ENCODE measurements at regions not wholly inside any gene's neighbourhood (a gene's known extent, or its start where the extent isn't known, plus 50 kb on each side); places are given as distances from the start of the nearest gene placed in this dataset.
"Not testable (repeated sequence)": the region's sequence is repeated elsewhere in the genome, so short reads cannot be mapped to it uniquely, and the experiment has no call there.

DNA sequence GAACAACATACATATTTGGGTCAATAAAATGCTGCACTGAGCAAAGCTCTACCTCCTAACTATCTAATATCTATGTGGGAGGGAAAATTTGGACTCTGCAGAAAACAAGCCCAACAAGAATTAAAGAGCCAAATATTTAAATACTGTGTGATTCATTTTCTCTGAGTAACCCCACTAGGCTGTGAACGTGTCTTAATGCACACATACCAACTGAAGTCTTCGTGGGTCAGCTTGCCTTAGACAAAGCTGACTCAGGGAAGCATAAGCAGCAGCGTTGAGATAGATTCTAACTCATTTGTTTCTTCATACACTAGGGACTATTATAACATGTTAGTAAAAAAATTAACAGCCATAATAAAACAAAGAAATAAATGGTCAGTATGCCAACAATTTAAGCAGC is 114.3 kb downstream of the GJA1 start:
- DNase-seq, result no peak

DNA sequence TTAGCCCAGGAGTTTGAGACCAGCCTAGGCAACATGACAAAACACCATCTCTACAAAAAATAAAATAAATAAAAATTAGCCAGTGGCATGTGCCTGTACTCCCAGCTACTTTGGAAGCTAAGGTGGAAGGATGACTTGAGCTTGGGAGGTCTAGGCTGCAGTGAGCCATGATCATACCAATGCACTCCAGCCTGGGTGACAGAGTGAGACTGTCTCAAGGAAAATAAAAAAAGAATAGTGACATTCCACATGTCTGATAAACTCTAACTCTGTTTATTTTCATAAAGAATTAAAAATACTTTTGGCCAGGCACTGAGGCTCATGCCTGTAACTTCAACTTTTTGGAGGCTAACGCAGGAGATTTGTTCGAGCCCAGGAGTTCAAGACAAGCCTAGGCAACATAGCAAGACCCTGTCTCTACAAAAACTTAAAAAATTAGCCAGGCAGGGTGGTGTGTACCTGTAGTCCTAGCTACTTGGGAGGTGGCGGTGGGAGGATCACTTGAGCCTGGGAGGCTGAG is 115.1 kb downstream of the GJA1 start:
- no peak for DNase-seq

DNA sequence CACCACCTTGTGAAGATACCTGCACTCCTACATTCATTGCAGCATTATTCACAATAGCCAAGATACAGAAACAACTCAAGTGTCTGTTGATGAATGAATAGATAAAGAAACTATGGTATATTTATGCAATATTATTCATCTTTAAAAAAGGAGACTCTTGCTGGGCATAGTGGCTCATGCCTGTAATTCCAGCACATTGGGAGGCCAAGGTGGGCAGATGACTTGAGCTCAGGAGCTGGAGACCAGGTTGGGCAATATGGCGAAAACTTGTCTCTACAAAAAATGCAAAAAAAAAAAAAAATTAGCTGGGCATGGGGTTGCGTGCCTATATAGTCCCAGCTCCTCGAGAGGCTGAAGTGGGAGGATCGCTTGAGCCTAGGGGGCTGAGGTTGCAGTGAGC is 119.8 kb downstream of the GJA1 start:
- no peak for DNase-seq

DNA sequence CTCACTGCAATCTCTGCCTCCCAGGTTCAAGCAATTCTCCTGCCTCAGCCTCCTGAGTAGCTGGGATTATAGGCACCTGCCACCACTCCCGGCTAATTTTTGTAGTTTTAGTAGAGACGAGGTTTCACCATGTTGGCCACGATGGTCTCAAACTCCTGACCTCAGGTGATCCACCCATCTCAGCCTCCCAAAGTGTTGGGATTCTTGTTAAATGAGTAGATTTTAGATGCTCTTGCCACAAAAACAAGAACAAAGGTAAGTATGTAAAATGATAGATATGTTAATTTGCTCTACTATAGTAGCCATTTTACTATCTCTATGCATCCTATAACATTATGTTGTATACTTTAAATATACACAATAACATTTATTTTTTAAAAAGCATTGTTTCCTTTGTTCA is 120.7 kb downstream of the GJA1 start:
- not testable (repeated sequence) for DNase-seq

DNA sequence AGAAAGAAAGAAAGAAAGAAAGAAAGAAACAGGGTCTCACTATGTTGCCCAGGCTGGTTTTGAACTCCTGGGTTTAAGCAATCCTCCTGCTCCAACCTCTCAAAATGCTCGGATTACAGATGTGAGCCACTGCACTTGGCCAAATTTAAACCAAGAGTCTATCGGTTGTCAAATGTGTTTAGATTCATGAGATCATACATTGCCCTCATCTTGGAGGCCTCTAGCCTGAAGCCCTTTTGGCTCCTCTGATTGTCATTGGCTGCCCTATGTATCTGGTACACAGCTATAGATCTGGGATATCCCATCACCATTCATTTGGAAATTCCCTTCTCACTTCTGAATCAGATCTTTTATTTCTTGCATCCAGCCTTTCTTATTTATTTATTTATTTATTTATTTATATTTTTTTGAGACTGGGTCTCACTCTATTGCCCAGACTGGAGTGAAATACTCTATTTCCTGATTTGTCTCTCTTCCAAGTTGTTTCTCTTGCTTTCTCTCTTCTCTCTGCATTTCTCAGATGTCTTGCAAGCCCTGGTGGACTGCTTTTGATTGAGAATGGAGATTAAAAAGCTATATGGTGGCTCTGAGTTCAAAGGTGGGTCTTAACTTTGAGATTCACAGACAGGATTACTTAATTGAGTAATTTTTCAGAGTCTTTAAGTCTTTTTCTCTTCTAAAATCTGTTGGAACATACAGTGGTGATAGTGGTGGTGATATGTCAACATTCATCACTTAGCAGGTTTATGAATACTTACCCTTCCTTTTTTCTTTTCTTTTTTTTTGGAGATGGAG is 121.9 kb downstream of the GJA1 start:
- DNase-seq, result no peak

DNA sequence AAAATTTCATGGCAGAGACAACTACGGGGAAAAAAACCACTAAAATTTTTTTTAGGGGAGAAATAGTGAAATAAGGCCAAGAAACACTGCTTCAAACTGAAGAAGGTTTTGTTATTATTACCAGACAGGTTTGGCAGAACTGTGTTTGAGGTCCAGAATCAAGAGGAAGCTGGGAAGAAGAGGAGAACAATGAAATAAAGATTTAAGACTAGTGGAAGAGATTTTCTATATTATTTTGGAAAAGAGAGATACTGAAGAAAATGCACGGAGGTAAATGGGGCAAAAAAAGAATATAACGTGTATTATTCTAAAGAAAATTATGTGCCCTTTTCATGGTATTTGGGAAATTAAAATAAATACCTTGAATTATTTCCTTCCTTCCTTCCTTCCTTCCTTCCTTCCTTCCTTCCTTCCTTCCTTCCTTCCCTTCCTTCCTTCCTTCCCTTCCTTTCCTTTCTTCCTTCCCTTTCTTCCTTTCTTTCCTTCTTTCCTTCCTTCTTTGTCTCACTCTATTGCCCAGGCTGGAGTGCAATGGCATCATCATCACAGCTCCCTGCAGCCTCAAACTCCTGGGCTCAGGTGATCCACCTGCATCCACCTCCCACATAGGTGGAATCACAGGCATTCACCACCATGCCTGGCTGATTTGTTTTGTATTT is 124.3 kb downstream of the GJA1 start:
- no peak for DNase-seq

DNA sequence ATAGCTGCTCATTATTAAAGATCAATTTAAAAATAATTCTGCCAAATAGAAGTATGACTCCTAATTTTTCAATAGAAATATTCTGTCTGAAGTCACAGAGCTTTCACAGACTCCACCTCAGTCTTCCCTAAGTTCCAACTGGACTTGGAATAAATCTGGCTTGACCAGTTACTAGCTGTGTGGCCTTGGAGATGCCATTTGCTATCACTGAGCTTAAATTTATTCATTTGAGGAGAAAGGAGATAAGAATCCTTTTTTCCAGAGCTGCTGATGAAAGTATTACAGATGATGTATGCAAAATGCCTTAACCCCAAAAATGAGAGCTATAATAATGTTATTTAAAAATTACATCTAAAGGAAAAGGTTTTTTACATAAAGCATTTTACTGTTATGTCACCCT is 125.0 kb downstream of the GJA1 start:
- no peak for DNase-seq

DNA sequence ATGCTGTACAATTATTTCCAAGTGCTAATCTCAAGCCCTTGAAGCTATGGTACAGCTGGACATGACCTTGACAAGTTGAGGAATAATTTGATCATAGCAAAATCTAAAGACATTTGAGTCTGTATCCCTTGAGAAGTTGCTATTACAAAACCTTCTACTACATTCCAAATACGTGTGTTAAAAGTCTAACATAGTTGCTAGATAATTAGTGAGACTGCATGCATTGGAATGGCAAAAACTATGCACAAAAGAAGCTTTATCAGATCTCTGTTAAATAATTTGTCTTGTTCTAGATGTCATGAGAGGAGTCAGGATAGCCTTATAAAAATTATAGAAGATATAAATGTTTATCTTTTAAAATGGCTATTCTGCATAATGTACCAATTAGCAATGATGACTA is 127.8 kb downstream of the GJA1 start:
- no peak for DNase-seq

DNA sequence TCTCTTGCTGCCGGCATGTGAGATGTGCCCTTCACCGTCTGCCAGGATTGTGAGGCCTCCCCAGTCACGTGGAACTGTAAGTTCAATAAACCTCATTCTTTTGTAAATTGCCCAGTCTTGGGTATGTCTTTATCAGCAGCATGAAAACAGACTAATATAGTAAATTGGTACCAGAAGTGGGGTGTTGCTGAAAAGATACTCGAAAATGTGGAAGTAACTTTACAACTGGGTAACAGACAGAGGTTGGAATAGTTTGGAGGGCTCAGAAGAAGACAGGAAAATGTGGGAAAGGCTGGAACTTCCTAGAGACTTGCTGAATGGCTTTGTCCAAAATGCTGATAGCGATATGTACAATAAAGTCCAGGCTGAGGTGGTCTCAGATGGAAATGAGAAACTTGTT is 129.1 kb downstream of the GJA1 start:
- DNase-seq, result not testable (repeated sequence)

DNA sequence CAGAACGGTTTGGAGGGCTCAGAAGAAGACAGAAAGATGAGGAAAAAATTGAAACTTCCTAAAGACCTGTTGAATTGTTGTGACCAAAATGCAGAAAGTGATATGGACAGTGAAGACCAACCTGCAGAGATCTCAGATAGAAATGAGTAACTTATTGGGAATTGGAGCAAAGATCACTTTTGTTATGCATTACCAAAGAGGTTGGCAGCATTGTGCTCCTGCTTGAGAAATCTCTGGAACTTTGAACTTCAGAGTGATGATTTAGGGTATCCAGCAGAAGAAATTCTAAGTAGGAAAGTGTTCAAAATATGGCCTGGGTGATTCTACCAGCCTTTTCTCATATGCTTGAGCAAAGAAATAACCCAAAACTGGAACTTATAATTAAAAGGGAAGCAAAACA is 136.0 kb downstream of the GJA1 start:
- DNase-seq, result no peak

DNA sequence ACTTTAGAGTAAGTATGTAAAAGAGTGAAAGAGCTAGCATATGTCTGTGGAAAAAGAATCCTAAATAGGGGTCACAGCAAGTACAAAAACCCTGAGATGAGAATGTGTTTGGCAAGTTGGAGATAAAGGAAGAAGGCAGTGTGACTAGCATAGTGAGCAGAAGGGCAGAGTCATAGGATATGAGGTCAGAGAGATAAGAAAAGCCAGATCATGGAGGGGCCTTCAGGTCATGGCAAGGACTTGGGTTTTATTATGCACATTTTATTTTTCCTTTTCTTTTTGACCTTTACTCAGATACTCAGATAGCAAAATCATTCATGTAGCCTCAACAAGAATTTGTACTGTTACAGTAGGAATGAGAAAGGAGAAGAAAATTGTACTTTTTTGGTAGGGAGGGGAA is 138.0 kb downstream of the GJA1 start:
- DNase-seq, result no peak

DNA sequence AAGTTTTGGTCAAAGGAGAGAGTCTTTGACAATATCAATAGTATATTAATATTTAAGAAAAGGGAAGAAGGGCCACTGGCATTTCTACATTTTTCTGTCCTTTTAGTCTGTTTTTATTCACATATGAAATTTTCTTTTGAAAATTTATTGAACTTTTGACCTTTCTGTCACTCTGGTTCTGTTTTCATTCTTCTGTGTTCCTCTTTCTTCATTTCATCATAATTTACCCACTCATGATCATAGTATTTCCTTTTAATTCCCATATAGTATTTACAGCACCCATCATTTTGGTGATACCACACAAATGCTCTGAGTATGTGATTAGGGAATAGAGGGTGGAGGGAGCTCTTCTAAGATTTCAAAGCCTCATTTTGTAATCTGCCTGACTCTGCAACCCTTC is 142.8 kb downstream of the GJA1 start:
- DNase-seq, result no peak

DNA sequence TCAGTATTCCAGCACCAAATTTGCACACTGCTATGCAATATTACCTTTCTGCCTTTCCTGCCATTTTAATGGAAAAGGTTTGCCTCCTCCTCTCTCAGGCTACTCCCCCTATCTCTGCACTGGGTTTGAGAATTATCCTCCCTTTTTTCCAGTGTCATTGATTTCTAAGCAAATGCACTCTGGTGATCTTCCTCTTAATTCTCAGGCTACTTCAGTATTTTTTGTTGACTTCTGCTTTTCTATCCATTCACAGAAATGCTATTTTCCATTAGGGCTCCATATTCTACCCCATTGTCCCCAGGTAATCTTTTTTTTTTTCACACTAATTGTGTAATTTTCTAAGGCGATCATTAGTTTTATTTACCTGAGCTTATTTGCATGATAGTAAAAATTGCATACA is 144.0 kb downstream of the GJA1 start:
- DNase-seq, result no peak

DNA sequence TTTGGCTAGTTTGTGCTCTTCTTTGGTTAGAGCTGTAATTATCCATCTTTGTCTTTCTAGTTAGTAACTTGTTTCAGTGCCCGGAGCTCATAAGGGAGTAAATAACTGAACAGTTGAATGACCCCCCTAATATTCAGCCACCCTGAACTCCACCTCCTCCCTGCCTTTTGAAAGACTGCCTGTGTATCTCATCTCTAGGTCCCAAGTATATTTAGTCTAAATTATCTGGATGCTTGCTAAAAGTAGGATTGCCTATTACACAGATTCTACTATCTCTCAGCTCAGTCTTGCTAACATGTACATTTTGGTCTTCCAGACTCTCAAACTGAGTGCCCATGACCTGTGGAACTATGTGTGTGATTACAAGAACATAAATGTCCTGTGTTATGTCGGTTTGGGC is 145.9 kb downstream of the GJA1 start:
- DNase-seq, result no peak

DNA sequence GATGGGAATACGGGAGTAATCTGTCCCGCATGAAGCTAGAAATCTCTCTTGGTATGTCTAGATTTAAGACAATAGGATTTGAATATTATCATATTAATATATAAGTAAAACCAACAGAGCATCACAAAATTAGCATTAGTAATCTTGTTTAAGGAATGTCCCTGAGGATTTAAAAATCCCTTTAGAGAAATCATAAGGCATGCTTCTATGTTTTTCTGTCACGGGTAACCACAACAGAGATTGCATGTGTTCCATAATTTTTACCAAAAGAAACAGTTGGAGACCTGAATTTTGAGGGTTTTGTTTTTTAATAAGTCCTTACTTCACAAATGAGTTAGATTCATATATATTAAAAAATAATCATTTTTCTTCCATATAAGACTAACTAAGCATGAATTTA is 146.8 kb downstream of the GJA1 start:
- no peak for DNase-seq

DNA sequence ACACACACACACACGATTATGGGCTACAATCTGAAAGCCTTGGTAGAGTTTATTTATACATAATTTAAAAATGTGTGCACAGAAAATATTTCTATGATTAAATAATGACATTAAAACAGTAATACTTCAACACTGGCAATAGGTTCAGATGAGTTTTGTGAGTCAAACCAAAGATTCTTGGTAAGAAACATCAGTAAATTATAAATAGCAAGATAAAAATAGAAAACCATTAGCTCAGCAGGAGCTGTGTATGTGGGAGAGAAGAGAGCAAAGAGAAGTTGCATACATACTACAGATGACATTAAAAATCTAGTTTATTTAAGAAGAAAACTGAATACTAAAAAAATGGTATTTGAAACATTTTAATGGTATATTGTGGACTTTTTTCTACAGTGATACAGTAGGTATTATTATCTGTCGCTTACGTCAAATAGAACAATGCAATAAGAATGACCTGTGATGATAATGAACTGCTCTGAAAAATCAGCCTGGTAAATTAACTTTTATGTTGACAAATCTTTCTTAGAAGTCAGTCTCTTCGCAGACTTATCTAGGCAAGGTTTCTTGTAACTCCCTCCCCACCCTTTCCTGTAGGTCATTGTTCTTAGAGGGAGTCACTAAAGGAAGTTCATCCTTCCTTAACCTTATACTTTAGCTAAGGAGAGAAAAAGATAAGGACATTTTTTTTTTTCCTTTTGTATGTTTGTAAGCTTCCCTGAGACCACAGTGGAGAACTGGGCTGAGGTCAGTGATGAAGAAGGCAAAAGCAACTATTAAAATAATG is 149.3 kb downstream of the GJA1 start:
- DNase-seq, result no peak

DNA sequence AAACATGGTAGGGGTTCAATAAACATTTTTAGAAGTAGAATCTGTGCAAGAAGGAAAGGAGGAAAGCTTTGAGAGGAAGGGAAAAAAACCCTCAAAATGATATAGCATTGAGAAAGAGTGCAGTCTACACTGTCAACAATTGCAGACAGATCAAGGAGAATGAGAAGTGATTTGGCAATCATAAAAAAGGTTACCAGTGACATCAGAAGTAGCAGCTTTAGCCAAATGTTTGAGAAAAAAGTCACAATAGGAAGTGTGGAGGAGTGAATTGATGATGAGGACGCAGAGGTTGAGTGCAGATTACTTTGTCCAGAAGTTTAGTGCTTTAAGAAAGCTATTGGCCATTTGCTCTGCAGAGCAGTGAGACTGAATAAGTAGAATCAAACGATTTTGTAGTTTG is 155.0 kb downstream of the GJA1 start:
- DNase-seq, result no peak

DNA sequence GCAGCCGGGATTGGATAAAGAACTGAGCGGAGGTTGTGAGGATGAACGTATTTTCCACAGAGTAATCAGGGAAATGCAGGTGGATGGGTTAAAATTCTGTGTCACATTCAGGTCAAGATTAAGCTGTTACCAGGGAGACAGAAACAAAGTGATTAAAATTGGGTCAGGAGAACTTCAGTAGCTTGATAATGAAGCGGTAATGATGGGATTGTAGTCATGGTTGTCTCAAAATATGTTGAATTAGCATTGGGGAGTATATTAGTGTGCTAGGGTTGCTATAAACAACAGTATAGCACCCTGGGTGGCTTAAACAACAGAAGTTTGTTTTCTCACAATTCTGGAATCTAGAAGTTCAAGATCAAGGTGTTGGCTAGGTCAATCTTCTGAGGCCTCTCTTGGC is 155.5 kb downstream of the GJA1 start:
- no peak for DNase-seq

DNA sequence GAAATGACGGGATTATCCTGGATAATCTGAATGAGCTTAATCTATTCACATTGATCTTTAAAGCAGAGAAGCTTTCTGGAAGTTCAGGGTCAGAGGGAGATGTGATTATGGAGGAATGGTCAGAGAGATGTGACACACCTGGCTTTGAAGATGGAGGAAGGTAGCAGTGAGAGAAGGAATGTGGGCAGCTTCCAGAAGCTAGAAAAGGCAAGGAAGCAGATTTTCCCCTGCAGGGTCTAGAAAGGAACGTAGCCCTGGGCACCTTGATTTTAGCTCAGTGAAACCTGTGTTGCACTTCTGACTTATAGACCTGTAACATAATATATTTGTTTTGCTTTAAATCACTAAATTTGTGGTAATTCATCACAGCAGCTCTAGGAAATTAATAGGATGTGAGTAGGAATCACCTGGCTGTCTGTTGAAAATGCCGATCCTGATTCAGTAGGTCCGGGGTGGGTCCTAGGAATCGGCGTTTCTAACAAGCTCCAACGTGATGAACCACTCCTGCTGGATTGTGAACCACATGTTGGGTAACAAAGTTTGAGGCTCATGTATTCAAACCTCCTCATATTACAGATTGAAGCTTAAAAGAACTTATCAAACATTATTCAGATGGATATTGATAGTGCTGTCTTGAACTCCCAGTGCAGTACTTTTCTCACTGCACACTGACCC is 157.0 kb downstream of the GJA1 start:
- DNase-seq, result peak; percentile 28

DNA sequence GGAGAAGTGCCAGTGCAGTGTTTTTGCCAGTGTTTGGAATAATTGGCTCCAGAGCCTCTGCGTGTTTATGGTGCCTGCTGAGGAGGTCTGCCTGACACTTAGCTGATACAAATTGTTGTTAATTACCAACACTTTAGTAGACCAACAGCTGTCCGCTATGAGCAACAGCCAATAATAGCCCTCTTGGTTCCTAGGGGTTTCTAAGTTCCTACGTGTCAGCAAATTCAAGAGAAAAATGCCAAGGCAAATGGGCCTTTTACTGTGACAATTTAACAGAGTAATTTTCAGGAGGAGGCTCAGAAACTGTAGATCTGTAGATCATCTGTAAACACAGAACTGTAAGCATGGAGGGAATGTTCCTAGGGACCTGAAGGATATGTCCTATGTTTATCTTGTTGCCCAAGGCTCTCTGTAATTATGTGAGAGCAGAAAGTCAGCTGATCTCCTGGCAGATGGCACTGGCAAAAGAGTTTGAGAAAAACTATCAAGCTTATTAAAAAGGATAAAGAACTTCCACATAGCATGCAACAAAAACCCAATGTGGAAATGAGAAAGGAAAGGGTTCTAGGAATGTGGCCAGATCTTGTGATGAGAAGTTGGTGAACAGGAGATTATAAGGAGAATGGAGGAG is 157.7 kb downstream of the GJA1 start:
- DNase-seq, result peak; percentile 83

DNA sequence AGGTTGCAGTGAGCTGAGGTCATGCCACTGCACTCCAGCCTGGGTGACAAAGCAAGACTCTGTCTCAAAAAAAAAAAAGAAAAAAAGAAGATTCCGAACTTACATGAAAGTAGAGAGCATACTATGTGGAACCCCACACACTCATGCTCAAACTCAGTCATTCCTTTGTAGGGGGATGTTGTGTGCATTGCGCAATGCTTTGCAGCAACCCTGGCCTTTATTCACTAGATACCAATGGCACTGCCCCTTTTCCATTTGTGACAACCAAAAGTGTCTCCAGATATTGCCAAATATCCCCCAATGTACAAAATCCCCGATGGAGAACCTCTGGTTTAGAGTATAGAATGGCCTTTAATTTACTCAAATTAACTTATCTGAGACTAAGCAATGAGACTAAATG is 158.6 kb downstream of the GJA1 start:
- no peak for DNase-seq

DNA sequence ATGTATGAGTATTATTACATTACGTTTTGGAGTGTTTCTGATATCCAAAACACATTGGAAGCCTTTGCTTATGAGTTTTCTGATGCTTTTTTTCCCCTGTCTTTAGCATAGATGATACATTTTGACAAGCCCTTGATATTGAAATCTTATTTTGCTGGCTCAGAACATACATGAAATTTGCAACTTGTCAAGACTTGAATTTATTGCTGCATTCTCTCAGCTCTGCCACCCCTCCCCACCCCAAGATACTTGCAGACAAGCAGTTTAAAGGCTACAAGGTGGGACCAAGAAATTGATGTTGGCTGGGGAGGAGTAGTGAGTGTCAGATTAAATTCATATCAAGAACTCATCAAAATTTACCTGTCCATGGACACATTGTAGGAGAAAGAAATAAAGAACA is 160.2 kb downstream of the GJA1 start:
- no peak for DNase-seq

DNA sequence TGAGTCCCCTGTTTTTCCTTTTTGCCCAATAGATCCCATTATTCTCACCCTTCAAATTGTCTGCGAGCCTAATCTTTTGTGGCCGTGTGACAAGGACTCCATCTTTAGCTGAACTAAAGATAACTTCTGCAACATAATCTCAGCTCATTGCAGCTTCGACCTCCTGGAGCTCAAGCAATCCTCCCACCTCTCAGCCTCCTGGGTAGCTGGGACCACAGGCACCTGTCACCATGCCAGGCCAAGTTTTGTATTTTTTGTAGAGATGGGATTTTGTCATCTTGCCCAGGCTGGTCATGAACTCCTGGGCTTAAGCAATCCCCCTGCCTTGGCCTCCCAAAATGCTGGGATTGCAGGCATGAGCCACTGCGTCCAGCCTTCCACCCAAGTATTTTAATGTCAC is 161.0 kb downstream of the GJA1 start:
- DNase-seq, result no peak

Measured in NCI-H82 (cell line).